ENCODE measurements at regions not wholly inside any gene's neighbourhood (a gene's known extent, or its start where the extent isn't known, plus 50 kb on each side); places are given as distances from the start of the nearest gene placed in this dataset.

- DNase-seq (ENCODE audit: low read depth, low spot score): no peak
Observed at GRCh38 chr12:45549337-45549902, 180.1 kb upstream of the ARID2 start.

GRCh38 chr12:45553204-45553603 lies 176.3 kb upstream of the ARID2 start:
- DNase-seq (ENCODE audit: low read depth, low spot score): no peak

- DNase-seq (ENCODE audit: low read depth, low spot score): no peak
Observed at GRCh38 chr12:45557016-45557415, 172.5 kb upstream of the ARID2 start.

GRCh38 chr12:45558353-45558752 lies 171.2 kb upstream of the ARID2 start:
- DNase-seq (ENCODE audit: low read depth, low spot score): no peak

- no peak for DNase-seq (ENCODE audit: low read depth, low spot score)
Observed at GRCh38 chr12:45559537-45559936, 170.0 kb upstream of the ARID2 start.

GRCh38 chr12:45560689-45561088 lies 168.8 kb upstream of the ARID2 start:
- no peak for DNase-seq (ENCODE audit: low read depth, low spot score)

- no peak for DNase-seq (ENCODE audit: low read depth, low spot score)
Observed at GRCh38 chr12:45561488-45561887, 168.0 kb upstream of the ARID2 start.

GRCh38 chr12:45565590-45565989 lies 163.9 kb upstream of the ARID2 start:
- DNase-seq (ENCODE audit: low read depth, low spot score): no peak

GRCh38 chr12:45566257-45566656 lies 163.2 kb upstream of the ARID2 start:
- DNase-seq (ENCODE audit: low read depth, low spot score): no peak

GRCh38 chr12:45568808-45569207 lies 160.7 kb upstream of the ARID2 start:
- no peak for DNase-seq (ENCODE audit: low read depth, low spot score)

GRCh38 chr12:45570501-45570900 lies 159.0 kb upstream of the ARID2 start:
- no peak for DNase-seq (ENCODE audit: low read depth, low spot score)

GRCh38 chr12:45572114-45572513 lies 157.4 kb upstream of the ARID2 start:
- DNase-seq (ENCODE audit: low read depth, low spot score): no peak

GRCh38 chr12:45575417-45575816 lies 154.1 kb upstream of the ARID2 start:
- no peak for DNase-seq (ENCODE audit: low read depth, low spot score)

- no peak for DNase-seq (ENCODE audit: low read depth, low spot score)
Observed at GRCh38 chr12:45575823-45576475, 153.6 kb upstream of the ARID2 start.

- no peak for DNase-seq (ENCODE audit: low read depth, low spot score)
Observed at GRCh38 chr12:45577844-45578399, 151.6 kb upstream of the ARID2 start.

GRCh38 chr12:45580356-45580969 lies 149.0 kb upstream of the ARID2 start:
- DNase-seq (ENCODE audit: low read depth, low spot score): no peak

- DNase-seq (ENCODE audit: low read depth, low spot score): no peak
Observed at GRCh38 chr12:45581112-45581511, 148.4 kb upstream of the ARID2 start.

GRCh38 chr12:45582536-45582935 lies 147.0 kb upstream of the ARID2 start:
- no peak for DNase-seq (ENCODE audit: low read depth, low spot score)

GRCh38 chr12:45582986-45583659 lies 146.4 kb upstream of the ARID2 start:
- DNase-seq (ENCODE audit: low read depth, low spot score): no peak

- no peak for DNase-seq (ENCODE audit: low read depth, low spot score)
Observed at GRCh38 chr12:45584336-45584735, 145.2 kb upstream of the ARID2 start.

- no peak for DNase-seq (ENCODE audit: low read depth, low spot score)
Observed at GRCh38 chr12:45585522-45586230, 143.8 kb upstream of the ARID2 start.

- no peak for DNase-seq (ENCODE audit: low read depth, low spot score)
Observed at GRCh38 chr12:45586486-45586885, 143.0 kb upstream of the ARID2 start.
